ENCODE measurements at regions not wholly inside any gene's neighbourhood (a gene's known extent, or its start where the extent isn't known, plus 50 kb on each side); places are given as distances from the start of the nearest gene placed in this dataset.
"Not testable (repeated sequence)": the region's sequence is repeated elsewhere in the genome, so short reads cannot be mapped to it uniquely, and the experiment has no call there.

DNA sequence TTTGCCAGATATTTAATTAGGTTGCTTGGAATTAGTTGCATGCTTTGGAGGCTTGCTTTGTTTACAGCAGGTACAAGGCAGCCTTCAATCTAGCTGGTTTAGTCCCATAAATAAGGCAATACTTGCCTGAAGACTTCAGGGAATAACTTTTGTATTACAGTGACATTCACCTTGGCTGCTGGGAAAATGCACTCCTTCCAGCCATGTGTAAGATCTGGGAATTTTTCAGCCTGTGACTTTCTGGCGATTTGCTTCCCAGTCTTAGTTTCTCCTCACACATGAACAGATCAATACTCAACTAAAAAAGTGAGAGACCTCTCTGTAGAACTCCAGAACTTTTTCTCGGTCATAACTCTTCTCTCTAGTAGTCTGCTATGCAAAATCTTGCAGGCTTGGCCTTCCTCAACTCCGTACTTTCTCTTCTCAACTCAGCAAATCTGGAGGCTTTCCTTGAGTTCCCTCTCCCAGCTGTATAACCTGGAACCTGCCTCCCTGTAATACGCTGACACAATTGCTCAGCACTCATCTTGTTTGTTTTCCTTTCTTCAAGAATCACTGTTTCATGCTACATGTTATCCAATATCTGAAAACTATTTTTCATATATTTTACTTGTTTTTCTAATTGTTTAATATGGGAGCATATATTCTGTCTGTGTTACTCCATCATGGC lies 173.0 kb downstream of the MSX2 start:
- intact Hi-C loops (cut with DNase I; ENCODE audit: low total_unique reads): no loop called here
- Histone ChIP-seq H3K4me1 (no peaks in the 10 kb centered on the region), H3K27me3 (no peaks in the 10 kb centered on the region), H3K9me3 (no peaks in the 10 kb centered on the region), H3K36me3 (no peaks in the 10 kb centered on the region), H3K27ac (no peak overlapping the region), H3K4me3 (no peak overlapping the region)
- WGBS, 5 donors: 78 to 81% (median 80%) methylated on average over 4 of the region's 4 CpGs
- TF ChIP-seq CTCF (IDR thresholded peaks at IDR 0.05): no peak
- no peak for TF ChIP-seq POLR2A (IDR thresholded peaks at IDR 0.05)
- no peak for TF ChIP-seq EP300 (IDR thresholded peaks at IDR 0.05)
- TF ChIP-seq POLR2AphosphoS5 (IDR thresholded peaks at IDR 0.05): no peak
- DNase-seq: no peak

GRCh38 chr5:174895360-174895759 lies 171.0 kb downstream of the MSX2 start:
- 41 to 50% (median 47%) methylated on average over 4 of the region's 4 CpGs for WGBS, 5 donors
- H3K4me3 ChIP-seq: no peak overlapping the region
- no peaks in the 10 kb centered on the region for H3K27me3 ChIP-seq
- no peak overlapping the region for H3K27ac ChIP-seq
- TF ChIP-seq POLR2A (IDR thresholded peaks at IDR 0.05) (no peak), EP300 (IDR thresholded peaks at IDR 0.05) (no peak), CTCF (IDR thresholded peaks at IDR 0.05) (no peak), POLR2AphosphoS5 (IDR thresholded peaks at IDR 0.05) (no peak)
- no peak for DNase-seq
- H3K4me1 ChIP-seq: no peaks in the 10 kb centered on the region
- intact Hi-C loops (cut with DNase I; ENCODE audit: low total_unique reads): no loop called here
- H3K36me3 ChIP-seq: no peaks in the 10 kb centered on the region
- H3K9me3 ChIP-seq: no peaks in the 10 kb centered on the region

DNA sequence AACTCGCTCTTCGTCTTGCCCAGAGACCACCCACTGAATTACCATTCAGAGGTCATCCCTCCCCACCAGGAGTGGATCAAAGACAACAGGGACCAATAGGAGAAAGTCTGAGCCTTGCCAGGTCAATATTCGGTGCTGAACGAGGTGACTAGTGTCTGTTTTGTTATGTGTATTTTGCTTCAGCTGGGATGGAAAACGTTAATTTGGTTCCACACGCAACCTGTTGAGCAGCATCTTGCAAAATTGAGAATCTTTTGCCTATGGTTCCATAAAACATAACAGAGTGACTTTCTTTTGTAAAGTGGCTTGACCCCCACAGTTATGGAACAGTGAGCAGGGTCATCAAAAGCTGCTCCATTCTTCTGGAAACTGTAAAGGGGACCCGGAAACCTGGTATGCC lies 168.4 kb downstream of the MSX2 start:
- DNase-seq: no peak
- H3K36me3 ChIP-seq: no peaks in the 10 kb centered on the region
- no peaks in the 10 kb centered on the region for H3K27me3 ChIP-seq
- H3K4me3 ChIP-seq: no peak overlapping the region
- H3K27ac ChIP-seq: no peak overlapping the region
- no peaks in the 10 kb centered on the region for H3K9me3 ChIP-seq
- intact Hi-C loops (cut with DNase I; ENCODE audit: low total_unique reads): no loop called here
- WGBS, 5 donors: 88 to 93% (median 91%) methylated on average over 7 of the region's 7 CpGs
- H3K4me1 ChIP-seq: no peaks in the 10 kb centered on the region
- TF ChIP-seq POLR2A (IDR thresholded peaks at IDR 0.05) (no peak), EP300 (IDR thresholded peaks at IDR 0.05) (no peak), CTCF (IDR thresholded peaks at IDR 0.05) (no peak)

GRCh38 chr5:174880412-174881200 lies 156.2 kb downstream of the MSX2 start:
- WGBS, 5 donors: 88 to 99% (median 93%) methylated on average over 36 to 40 of the region's 40 CpGs
- intact Hi-C loops (cut with DNase I; ENCODE audit: low total_unique reads); H3K36me3 ChIP-seq; DNase-seq; H3K27ac ChIP-seq; H3K27me3 ChIP-seq; H3K4me3 ChIP-seq; H3K4me1 ChIP-seq: not testable (repeated sequence)
- peaks cover 0 to 10% (median 10%) of the 10 kb centered on the region in 4 donors for H3K9me3 ChIP-seq

GRCh38 chr5:174877987-174878386 lies 153.6 kb downstream of the MSX2 start:
- no peak for TF ChIP-seq POLR2AphosphoS5 (IDR thresholded peaks at IDR 0.05)
- TF ChIP-seq CTCF (IDR thresholded peaks at IDR 0.05): no peak
- TF ChIP-seq EP300 (IDR thresholded peaks at IDR 0.05): no peak
- no peak for TF ChIP-seq POLR2A (IDR thresholded peaks at IDR 0.05)
- Histone ChIP-seq H3K27me3 (peaks cover 0 to 4% (median 0%) of the 10 kb centered on the region in 3 donors), H3K4me1 (no peaks in the 10 kb centered on the region), H3K27ac (no peak overlapping the region), H3K4me3 (no peak overlapping the region), H3K9me3 (peaks cover 0 to 10% (median 5%) of the 10 kb centered on the region in 4 donors), H3K36me3 (no peaks in the 10 kb centered on the region)
- intact Hi-C loops (cut with DNase I; ENCODE audit: low total_unique reads): no loop called here
- DNase-seq: peak in 1 of 2 donors; percentile 16
- WGBS, 5 donors: 54 to 71% (median 63%) methylated on average over 1 of the region's 1 CpG
